Astrocyte of the spinal cord (primary cell): ENCODE measurements at regions not wholly inside any gene's neighbourhood (a gene's known extent, or its start where the extent isn't known, plus 50 kb on each side); places are given as distances from the start of the nearest gene placed in this dataset.

Experiments used
- DNase-seq: peaks from one replicate; pipeline ENCODE4 v3.0.0; 2011; ENCODE audit warnings: low read depth, low spot score
- H3K4me3 ChIP-seq: 2 replicates; pipeline ENCODE4 v1.5.1; 2011; ENCODE audit warnings: low read depth, mild to moderate bottlenecking, low read length, moderate library complexity
- CTCF ChIP-seq: IDR thresholded peaks from 2 replicates; pipeline ENCODE4 v1.5.1; 2012; ENCODE audit warnings: low read depth, mild to moderate bottlenecking, low read length, inconsistent platforms
- in situ Hi-C: cut with HindIII; loops from 2 replicates; pipeline ENCODE4 v1.10.0; 2017; ENCODE audit warnings: low sequenced_read_pairs

GRCh38 chr10:2399482-2399881 is 662.2 kb upstream of the ADARB2 start:
- in situ Hi-C loops, result no loop called here
- no peak overlapping the region for H3K4me3 ChIP-seq
- no peak for TF ChIP-seq CTCF
- no peak for DNase-seq

DNA sequence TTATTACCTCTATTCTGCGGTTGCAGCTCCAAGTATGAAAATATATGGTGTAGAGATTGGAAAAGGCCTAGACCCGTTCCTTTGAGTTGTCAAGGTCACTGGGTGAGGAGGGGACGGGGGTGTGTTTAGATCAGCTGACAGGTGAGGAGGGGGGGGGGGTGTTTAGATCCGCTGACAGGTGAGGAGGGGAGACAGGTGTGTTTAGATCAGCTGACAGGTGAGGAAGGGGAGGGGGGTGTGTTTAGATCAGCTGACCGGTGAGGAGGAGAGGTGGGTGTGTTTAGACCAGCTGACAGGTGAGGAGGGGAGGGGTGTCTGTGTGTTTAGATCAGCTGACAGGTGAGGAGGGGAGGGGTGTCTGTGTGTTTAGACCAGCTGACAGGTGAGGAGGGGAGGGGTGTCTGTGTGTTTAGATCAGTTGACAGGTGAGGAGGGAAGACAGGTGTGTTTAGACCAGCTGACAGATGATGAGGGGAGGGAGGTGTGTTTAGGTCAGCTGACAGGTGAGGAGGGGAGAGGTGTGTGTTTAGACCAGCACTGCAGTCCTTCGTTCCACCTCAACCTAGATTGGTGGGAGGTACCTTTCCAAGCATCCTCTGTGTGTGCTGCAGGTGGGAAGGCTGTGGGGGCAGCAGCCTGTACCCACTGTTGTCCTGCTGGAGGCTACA is 655.0 kb upstream of the ADARB2 start:
- no peak for TF ChIP-seq CTCF
- DNase-seq, result no peak
- in situ Hi-C loops, result no loop called here
- H3K4me3 ChIP-seq, result no peak overlapping the region

- DNase-seq, result no peak
- H3K4me3 ChIP-seq, result no peak overlapping the region
- no peak for TF ChIP-seq CTCF
- in situ Hi-C loops, result no loop called here
These were observed 650.3 kb upstream of the ADARB2 start for GRCh38 chr10:2387672-2388071.

- no peak for DNase-seq
- no peak for TF ChIP-seq CTCF
- in situ Hi-C loops, result no loop called here
- no peak overlapping the region for H3K4me3 ChIP-seq
These were observed 649.9 kb upstream of the ADARB2 start for GRCh38 chr10:2387261-2387660.

- in situ Hi-C loops, result no loop called here
- no peak for DNase-seq
- no peak overlapping the region for H3K4me3 ChIP-seq
- no peak for TF ChIP-seq CTCF
These were observed 642.9 kb upstream of the ADARB2 start for GRCh38 chr10:2380218-2380617.

DNA sequence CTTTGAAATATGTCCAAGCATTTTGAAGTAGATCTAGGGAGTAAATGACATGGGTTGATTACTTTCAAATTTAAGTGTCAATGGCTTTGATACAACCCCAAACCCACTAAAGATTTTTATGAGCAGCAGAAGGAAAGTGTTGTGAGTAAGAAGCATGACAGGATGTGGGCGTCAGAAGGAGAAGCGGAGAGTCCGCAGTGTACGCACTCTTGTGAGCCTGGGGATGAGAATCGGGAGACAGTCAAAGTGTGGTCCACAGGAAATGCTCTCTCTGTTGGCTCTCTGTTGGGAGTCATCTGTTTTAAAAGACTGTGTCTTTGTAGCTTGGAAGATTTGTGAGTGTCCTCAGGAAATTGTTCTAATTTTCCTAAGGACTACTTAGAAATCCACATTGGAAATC is 629.8 kb upstream of the ADARB2 start:
- no peak for TF ChIP-seq CTCF
- DNase-seq, result no peak
- in situ Hi-C loops, result no loop called here
- no peak overlapping the region for H3K4me3 ChIP-seq
